NCI-H187 (cell line): ENCODE measurements at regions not wholly inside any gene's neighbourhood (a gene's known extent, or its start where the extent isn't known, plus 50 kb on each side); places are given as distances from the start of the nearest gene placed in this dataset.

Experiments used
- DNase-seq, 2 experiments: peaks; one replicate each; lab custom pipeline; 2025; lab: John Stamatoyannopoulos, UW

- DNase-seq = no peak
Observed at GRCh38 chr7:156222611-156223010, 410.3 kb upstream of the SHH start.

GRCh38 chr7:156222151-156222550, 409.9 kb upstream of the SHH start:
- DNase-seq = no peak

- no peak for DNase-seq
Observed at GRCh38 chr7:156220701-156221100, 408.4 kb upstream of the SHH start.

GRCh38 chr7:156220078-156220605, 407.9 kb upstream of the SHH start:
- no peak for DNase-seq

- DNase-seq = peak in 1 of 2 experiments; percentile 8
Observed at GRCh38 chr7:156219307-156220077, 407.2 kb upstream of the SHH start.

GRCh38 chr7:156218544-156219306, 406.5 kb upstream of the SHH start:
- no peak for DNase-seq

- DNase-seq = no peak
Observed at GRCh38 chr7:156217803-156218202, 405.5 kb upstream of the SHH start.

- no peak for DNase-seq
Observed at GRCh38 chr7:156209087-156209486, 396.8 kb upstream of the SHH start.

GRCh38 chr7:156207306-156207705, 395.0 kb upstream of the SHH start:
- DNase-seq = no peak

- no peak for DNase-seq
Observed at GRCh38 chr7:156206174-156206573, 393.9 kb upstream of the SHH start.

GRCh38 chr7:156204820-156205219, 392.6 kb upstream of the SHH start:
- DNase-seq = no peak

GRCh38 chr7:156203923-156204322, 391.7 kb upstream of the SHH start:
- no peak for DNase-seq

GRCh38 chr7:156198277-156198676, 386.0 kb upstream of the SHH start:
- DNase-seq = no peak

- no peak for DNase-seq
Observed at GRCh38 chr7:156196649-156197048, 384.4 kb upstream of the SHH start.

GRCh38 chr7:156195276-156195675, 383.0 kb upstream of the SHH start:
- no peak for DNase-seq

GRCh38 chr7:156194813-156195212, 382.6 kb upstream of the SHH start:
- no peak for DNase-seq

- no peak for DNase-seq
Observed at GRCh38 chr7:156192921-156193320, 380.7 kb upstream of the SHH start.

- DNase-seq = no peak
Observed at GRCh38 chr7:156191090-156191489, 378.8 kb upstream of the SHH start.

GRCh38 chr7:156185076-156185475, 372.8 kb upstream of the SHH start:
- no peak for DNase-seq

GRCh38 chr7:156184164-156184563, 371.9 kb upstream of the SHH start:
- DNase-seq = no peak

GRCh38 chr7:156180451-156181229, 368.4 kb upstream of the SHH start:
- no peak for DNase-seq

- DNase-seq = no peak
Observed at GRCh38 chr7:156179872-156180390, 367.7 kb upstream of the SHH start.
